GM18499 (cell line): ENCODE measurements at regions not wholly inside any gene's neighbourhood (a gene's known extent, or its start where the extent isn't known, plus 50 kb on each side); places are given as distances from the start of the nearest gene placed in this dataset.

Experiments used
- ATAC-seq: cut with Tn5 transposase; IDR thresholded peaks from one replicate; pipeline ENCODE4 v1.9.1; 2021; ENCODE audit warnings: moderate number of reproducible peaks; ENCODE audit not compliant: insufficient read depth, unreplicated experiment

DNA sequence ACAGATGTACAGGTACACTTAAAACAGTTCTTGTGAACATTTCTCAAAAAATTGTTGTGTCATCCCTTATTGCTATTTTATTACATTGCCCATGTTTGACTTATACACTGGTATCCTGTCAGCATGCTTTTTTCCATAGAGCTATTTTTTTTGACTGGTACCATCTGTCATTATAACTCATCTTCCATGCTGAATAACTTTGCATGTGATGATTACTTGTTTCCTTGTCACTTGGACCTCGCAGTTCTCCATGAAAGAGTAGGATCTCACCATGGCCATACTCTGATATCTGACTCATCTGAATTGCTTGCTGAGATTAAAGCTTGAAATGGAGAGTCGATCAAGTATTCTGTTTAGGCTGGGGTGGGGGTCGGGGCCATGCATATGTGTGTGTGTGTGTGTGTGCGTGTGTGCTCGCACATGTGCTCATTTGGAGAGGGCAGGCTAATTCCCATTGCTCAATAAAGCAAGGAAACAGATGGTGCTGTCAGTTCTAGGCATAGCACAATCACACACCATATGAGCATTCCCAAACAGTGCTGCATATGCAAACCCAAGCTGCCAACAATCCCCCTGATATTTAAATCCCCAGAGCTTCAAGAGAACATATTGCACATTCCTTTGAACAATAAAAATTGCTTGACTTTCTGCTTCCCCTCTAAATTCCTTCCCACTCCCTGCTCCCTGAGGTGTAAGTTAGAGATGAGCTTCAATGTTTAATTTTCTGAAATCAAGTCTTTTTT lies 62.9 kb downstream of the NHLRC3 start:
- ATAC-seq: no peak

DNA sequence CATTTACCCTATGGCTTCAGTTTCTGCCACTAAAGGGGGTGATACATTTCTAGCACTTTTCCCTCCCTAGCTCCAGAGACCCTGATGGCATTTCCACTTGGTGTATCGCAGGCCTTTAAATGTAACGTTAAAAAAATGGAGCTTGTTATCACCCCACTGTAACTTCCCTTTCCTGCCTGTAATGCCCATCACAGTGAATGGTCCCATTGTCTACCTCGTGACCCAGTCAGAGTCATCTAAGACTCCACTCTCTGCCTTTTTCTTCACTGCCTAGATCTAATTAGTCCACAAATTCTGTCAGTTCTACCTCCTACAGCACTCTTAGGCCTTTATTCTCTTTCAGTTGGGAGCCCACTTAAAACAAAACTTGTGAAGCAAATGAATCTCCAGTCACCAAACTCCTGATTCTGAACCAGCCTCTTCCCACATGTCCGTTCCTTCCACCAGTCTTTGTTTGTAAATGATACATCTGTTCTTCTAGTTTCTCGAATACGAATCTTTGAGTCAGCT lies 64.8 kb downstream of the NHLRC3 start:
- no peak for ATAC-seq

DNA sequence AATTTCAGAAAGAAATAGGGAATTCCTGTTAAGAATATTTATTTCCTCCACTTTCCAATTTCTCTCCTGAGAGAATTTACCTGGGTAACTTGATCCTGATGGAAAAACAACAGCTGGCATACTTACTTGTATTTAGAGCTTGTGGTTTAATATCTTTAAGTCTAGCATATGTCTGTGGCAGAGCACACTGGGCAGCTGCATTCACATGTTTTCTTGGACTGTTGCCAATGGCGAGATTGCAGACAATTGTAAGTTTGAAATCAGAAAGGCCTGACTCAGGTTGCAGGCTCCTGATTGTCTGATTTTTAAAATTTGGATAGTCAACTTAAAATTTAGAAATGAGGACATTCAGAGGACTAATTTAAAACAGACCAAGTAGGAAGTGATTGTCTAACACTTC lies 66.9 kb downstream of the NHLRC3 start:
- ATAC-seq: no peak

DNA sequence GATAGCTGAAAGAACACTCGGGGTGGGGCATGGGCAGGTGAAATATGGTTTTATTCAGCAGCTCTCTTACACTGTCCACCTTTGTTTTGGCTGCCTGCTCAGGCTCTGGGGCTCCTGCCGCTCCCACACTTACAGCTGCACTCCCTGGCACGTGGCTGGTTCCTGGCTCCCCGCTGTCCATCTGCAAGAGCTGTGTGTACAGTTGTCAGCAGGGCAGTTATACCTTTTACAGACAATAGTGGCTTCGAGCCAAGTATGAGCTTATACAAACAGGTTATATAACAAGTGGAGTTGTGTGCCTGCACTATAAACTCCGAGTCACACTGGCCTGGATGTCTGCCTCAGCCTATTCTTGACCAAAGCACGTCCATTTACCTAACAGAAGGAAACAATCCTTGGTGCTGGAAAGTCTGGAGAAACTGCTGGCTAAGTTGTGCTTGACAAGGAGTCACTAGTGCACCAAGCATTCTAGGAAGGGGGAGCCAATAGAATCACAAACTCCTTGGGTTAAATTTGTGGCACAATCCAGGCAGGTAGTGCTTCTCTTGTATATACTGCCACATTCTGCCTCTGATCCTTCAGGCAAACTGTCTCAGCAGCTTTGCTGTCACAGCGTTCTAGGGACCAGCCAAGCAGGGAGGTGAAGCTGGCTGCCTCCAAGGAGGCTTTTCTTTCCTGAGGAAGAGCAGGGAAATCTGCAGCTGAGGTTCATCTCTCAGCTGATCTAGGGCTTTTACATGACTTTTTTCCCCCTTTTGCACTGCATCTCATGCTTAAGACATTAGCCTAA lies 68.2 kb downstream of the NHLRC3 start:
- ATAC-seq: no peak

DNA sequence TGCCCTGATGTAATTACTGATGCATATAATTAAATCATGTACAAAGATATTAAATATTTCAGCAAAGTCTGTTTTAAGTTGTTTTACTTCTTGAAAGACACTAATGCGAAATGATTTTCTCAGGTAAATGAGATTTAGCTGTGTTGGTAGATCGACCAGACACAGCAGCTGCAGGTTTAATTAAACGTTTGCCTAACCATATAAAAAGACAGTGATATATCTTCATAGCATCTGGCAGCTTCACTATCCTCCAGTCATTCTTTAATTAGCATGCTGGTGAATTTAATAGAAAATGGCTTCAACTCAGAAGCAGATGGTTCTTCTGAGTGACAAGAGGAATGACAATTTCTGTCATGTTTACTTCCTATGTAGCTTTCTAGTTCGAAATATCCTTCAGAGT lies 69.3 kb downstream of the NHLRC3 start:
- no peak for ATAC-seq

DNA sequence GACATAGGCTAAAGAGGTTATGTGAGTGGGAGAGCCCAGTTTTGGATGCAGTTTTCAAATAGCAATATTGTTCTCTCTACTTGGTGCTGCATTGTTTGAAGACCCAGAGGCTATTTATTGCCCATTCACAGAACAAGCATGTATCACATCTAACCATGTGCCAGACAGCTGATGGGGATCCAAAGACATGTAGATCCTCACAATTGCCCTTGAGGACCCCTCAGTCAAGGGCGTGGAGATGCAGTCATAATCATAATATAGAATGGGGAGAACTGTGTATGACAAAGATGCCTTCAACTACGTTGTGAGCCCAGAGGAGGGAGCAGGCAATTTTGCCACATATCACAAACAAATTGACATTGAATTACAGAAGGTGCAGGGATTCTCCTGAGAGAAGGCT lies 70.5 kb downstream of the NHLRC3 start:
- no peak for ATAC-seq

DNA sequence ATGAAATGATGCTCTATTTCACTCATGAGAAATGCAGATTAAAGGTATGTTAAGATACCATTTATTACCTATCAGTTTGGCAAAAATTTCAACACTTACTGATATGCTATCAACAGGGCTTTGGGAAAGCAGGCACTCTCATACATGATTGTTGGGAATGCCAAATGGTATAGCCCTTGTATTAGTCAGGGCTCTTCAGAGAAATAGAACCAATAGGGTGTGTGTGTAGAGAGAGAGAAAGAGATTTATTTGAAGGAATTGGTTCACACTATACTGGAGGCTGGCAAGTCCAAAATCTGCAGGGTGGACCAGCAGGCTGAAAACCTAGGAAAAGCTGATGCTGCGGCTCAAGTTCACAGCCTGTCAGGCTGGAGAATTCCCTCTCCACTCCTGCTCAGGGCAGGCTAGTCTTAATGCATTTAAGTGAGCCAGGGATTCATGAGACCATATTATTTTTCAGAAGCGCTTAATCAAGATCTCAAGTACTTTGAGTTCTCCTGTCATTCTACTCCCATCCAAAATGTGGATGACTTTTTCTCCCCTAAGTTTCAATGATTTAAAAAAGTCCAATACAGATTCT lies 72.4 kb downstream of the NHLRC3 start:
- no peak for ATAC-seq

DNA sequence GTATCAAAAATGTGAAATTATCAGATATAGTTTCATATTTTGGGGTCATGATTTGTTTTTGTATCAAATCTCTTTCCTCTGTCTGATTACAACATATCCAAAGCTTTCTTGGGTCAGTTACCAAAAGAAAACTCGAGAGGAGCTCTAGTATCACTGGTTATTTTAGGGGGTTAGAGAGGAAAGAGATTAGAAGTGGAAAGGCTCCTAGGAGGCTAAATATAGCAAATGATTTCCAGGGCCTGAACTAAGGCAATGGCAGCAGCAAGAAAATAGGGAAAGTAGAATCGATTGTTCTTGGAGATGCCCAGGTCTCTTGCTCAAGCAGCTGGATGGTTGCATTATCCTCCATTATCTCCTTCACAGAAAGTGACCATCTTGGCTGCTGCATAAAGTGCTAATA lies 72.9 kb downstream of the NHLRC3 start:
- ATAC-seq: no peak

DNA sequence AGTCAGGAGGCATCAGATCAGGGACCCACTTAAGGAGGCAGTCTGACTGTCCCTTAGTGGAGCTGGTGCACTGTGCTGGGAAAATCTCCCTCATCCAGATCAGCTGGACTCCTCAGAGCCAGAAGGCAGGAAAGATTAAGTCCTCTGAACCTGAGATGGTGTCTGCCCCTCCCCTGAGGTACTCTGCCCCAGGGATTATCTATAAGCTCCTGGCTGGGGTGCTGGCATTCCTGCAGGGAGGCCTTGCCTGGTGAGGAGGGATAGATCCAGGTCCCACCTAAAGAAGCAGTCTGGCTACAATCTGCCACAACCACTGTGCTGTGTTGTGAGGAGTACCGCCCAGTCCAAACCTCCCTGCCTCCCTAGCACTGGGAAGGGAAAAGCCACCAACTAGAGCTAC lies 81.2 kb downstream of the NHLRC3 start:
- ATAC-seq: no peak

DNA sequence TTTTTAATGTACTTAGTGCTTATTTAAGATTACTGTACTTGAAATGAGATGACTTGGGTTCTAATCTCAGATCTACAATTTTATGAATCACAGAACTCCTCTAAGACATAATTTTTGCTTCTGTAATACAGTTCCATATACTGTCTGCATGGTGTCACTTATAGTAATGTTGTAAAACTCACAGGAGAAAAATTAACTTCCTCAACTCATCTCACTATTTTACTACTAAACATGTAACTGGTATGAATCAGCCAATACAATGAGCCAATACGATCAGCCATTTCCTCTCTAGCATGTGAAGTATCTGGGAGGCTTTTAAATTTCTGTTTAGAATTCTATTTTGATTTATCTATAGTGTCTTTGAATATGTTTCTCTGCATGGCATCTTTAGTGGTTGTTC lies 85.3 kb downstream of the NHLRC3 start:
- no peak for ATAC-seq

DNA sequence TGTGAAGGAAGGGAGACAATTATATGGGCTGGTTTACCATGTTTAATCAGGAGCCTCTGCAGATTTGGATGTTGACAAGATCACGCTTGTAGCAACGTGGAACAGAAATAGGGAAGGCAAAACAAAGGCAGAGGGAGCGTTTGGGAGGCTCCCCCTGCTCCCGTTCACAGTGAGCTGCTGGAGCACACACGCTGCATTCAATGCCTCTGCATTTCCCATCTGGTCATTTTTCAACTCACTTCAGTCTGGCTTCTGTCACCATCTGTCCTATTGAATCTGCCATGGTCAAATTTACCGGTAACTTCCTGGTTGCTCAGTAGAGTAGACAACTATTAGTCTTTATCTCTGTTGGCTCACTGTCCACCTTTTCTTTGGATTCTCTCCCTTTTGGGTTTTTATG lies 91.0 kb downstream of the NHLRC3 start:
- no peak for ATAC-seq

DNA sequence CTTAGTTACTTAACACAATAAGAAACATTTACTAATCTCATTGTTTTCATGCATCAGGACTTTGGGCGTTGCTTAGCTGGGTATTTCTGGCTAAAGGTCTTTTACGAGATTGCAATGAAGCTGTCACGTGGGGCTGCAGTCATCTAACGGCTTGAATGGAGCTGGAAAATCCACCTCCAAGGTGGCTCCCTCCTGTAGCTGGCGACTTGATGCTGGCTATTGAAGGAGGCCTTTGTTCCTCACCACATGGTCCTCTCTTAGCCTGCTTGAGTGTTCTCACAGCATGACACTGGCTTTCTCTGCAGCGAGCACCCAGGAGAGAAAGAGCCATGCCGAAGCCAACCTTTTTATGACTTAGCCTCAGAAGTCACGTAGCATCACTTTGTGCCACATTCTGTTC lies 92.0 kb downstream of the NHLRC3 start:
- no peak for ATAC-seq

DNA sequence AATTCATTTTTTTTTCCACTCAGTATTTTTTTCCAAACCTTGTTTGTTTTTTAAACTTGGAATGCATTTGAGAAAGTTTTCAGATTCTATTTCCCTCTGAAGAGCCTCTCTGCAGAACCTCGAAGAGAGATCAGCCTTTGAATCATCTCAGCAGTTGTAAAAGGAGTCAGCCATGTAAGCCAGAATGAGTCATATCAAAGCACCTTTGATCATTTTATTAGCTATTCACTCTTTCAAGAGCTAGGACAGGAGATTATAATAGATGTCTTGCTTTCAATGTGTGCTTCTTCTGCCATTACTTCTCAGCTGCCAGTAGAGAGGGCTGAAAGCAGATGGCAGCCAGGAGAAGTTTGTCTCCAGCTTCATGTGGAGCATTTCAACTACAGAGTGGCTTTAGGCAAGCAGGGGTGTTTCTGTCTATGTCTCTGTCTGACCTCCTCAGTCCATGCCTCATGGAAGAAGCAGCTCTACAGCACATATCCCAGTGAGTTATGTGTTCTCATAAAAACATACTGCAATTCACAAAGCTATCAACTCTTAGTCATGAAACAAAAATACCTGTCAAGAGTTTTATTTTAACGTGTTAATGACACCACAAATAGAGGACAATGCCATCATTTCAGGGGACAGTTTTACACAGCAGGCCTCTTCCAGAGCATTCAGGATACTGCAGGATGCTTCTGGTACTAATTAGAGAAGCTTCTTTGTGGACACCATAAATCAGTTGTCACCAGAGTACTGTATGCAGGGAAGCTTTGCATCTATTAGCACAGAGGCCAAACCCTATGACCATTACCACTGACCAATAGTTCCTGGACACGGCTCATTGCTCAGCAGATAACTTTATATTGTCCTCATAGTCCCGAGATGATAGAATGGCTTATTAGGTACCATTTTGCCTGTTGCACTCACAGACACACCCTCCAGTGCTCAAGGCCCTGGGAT lies 94.3 kb downstream of the NHLRC3 start:
- ATAC-seq: no peak

DNA sequence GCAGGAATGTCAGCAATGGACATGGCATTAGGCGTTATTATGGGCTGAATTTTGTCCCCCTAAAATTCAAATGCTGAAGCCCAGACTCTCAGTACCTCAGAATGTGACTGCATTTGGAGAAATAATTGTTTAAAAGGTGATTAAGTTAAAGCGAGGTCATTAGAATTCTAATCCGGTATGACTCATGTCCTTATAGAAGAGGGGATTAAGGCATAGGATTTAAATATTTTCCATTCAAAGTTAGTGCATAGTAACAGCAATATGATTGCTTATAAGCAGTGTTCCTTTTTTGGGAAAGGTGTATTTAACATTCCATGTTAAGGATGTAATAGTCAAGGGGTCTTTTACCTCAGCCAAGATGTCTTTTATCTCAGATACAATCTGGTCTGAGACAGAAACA lies 95.5 kb downstream of the NHLRC3 start:
- no peak for ATAC-seq

DNA sequence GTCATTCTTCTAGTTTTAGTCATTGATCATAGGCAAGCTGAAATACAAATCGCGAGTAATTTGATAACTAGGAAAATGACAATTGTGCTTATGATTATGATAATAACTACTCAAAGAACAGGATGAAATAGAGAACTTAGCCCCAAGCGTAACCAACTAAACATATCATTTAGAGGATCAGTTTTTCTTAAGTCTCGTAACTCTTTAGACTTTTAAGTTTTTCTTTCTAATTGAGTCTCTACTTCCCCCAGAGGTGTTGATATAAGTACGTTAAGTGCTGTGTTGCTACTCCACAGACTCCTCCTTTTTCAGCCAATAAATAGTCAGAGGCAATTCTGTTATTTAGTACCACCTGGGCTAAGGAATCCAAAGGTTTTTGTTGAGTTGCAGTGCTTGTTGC lies 96.3 kb downstream of the NHLRC3 start:
- no peak for ATAC-seq

DNA sequence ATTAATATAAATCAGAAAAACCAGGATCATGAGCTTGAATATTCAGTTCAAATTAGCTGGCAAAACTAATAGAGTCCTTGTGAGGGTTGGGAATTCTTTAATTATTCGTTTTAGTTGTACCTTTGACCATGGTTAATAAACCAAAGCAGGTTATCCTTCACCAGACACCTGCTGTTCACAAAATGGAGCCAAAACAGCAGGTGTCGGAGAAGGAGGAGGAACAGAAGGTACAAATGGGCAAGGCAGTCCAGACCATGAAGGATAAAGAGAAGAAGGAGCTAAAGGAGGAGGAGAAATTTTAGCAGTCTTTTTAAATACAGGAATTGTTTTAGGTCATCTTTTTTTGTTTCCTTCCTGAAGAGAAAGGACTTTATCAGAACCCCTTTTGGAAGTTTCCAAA lies 106.1 kb downstream of the NHLRC3 start:
- ATAC-seq: no peak

DNA sequence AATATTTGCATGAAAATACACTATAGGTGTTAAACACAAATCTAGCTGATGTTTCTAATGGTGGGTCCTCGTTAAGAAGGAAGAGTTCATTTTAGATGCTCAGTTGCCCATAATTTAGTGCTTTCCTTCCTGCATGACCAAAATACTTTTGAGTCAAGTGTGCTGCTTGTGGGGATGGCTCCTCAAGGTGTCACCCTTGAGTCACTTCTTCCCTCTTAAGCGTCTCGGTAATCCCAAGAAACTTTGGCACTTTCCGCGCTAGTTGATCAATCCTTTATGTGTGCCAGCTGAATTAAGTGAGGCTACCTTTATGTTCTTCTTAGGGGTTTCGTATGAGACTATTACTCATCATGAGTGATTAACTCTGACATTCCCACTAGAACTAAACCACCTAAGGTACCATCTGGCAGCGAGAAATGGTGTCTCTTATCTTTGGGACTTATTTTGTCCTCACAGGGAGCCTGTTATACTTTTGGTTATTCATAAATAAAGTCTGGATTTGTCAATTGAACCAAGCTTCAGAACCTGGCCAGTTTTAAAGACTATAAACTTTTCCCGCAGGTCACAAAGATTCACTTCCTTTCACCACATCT lies 106.8 kb downstream of the NHLRC3 start:
- ATAC-seq: no peak

DNA sequence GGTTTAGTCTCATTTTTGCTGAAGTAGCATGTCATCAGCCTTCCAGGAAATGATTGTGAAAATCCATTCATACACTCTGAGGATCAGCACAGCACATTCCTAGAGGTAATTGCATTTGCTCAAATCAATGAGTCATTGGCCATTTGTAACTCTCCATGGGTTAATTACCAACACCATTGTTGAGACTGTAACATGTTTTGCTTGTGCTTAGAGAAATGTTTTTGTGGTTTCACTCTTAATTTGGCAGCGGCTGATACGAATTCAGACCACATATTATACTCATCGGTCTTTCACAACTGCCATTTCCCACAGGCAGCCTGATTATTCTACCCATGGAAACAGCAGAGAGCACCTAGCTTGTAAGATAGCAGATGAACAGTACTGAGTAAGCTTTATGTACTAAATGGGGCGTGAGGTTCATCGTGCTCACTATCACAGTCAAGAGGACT lies 110.3 kb downstream of the NHLRC3 start:
- no peak for ATAC-seq

DNA sequence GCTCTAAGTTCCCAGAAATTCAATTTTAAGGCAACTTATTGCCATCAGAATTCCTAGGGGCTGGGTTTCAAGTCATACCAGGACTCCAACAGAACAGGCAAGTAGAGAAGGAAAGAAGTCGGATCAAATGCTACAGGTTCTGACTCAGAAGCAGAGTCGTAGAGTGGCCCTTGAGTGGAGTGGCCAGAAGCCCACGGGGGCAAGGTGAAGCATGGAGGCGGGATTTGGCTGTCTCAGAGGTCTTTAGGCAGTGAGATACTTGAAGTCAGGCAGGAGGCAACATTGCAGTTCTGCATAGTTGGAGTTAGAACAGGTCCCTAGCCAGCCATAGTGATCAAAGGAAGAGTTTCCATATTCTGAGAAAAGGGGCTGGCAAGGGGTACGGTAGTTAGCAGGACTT lies 111.6 kb downstream of the NHLRC3 start:
- ATAC-seq: no peak

DNA sequence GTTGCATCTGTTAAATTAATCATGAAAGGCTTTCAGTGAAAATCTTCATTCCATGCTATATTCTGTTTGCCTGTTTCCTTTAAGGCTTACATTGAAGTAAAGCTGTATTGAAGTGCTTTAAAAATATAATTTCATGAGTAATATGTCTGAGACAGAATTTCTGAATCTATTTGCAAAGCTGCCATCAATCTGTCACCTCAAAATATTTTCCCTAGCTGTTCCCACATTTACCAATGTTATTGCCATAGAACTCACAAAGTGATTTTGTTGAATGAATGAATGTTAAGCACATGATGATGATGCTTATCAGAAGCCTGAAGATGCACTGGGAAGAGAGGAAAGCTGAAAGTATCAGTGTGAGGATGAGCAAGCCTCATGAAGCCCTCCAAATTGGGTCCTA lies 115.8 kb downstream of the NHLRC3 start:
- no peak for ATAC-seq
